A673 (cell line): ENCODE measurements at regions not wholly inside any gene's neighbourhood (a gene's known extent, or its start where the extent isn't known, plus 50 kb on each side); places are given as distances from the start of the nearest gene placed in this dataset.

ENCODE experiments used
- CTCF ChIP-seq: fragments of 300-800, 200-600 bp; sonication (generic); conservative IDR thresholded peaks from 2 replicates; pipeline ENCODE4 v1.5.1; 2017; ENCODE audit warnings: low read depth, mild to moderate bottlenecking, antibody characterized with exemption, low read length, moderate library complexity, mixed read lengths
- EZH2 ChIP-seq: fragments of 200-600 bp; sonication (generic); IDR thresholded peaks from 2 replicates; pipeline ENCODE4 v1.6.1; 2017; ENCODE audit warnings: borderline replicate concordance, low read depth, mild to moderate bottlenecking, mixed read lengths, antibody characterized with exemption, low read length; ENCODE audit not compliant: poor library complexity, severe bottlenecking

- TF ChIP-seq CTCF (no peak), EZH2 (no peak)
These were observed 330.3 kb upstream of the ZNF32 start for GRCh38 chr10:43978936-43979335.
